GM12875 (cell line): ENCODE measurements at regions not wholly inside any gene's neighbourhood (a gene's known extent, or its start where the extent isn't known, plus 50 kb on each side); places are given as distances from the start of the nearest gene placed in this dataset.

Experiments
- H3K4me3 ChIP-seq: one replicate; pipeline ENCODE4 v1.5.1; 2011; ENCODE audit warnings: low read depth, low read length, control low read depth
- TF ChIP-seq, protein P1 (sequence below): IDR thresholded peaks from 2 replicates; pipeline ENCODE4 v1.5.1; 2011; ENCODE audit warnings: low read depth, mild to moderate bottlenecking, control low read depth, inconsistent platforms, low read length, moderate library complexity, borderline replicate concordance; ENCODE audit not compliant: insufficient read depth

DNA sequence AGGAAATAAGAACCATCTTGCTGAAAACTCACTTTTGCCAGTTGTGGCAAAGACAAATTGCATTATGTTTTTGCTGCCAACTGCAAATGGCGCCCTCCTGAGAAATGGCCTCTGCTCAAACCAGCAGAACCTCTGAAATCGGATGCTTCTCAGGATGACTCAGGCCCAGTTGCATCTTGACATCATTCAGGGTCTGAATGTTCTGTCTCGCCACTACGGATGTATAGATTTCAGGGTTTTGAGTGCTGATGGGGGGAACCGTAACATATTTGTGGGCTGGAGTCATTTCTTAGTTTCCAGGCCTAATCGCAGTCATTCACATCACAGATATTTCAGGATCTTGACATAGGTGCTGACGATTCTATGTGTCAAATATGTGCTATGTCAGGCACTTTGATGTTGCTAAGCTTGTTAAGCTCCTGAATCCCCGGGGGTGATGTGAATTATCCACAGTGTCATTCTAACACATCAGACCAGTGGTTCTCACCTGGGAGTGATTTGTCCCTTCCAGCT lies 207.1 kb downstream of the NFATC2 start:
- H3K4me3 ChIP-seq: no peak overlapping the region
- TF ChIP-seq, protein P1, sequence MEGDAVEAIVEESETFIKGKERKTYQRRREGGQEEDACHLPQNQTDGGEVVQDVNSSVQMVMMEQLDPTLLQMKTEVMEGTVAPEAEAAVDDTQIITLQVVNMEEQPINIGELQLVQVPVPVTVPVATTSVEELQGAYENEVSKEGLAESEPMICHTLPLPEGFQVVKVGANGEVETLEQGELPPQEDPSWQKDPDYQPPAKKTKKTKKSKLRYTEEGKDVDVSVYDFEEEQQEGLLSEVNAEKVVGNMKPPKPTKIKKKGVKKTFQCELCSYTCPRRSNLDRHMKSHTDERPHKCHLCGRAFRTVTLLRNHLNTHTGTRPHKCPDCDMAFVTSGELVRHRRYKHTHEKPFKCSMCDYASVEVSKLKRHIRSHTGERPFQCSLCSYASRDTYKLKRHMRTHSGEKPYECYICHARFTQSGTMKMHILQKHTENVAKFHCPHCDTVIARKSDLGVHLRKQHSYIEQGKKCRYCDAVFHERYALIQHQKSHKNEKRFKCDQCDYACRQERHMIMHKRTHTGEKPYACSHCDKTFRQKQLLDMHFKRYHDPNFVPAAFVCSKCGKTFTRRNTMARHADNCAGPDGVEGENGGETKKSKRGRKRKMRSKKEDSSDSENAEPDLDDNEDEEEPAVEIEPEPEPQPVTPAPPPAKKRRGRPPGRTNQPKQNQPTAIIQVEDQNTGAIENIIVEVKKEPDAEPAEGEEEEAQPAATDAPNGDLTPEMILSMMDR: no peak

DNA sequence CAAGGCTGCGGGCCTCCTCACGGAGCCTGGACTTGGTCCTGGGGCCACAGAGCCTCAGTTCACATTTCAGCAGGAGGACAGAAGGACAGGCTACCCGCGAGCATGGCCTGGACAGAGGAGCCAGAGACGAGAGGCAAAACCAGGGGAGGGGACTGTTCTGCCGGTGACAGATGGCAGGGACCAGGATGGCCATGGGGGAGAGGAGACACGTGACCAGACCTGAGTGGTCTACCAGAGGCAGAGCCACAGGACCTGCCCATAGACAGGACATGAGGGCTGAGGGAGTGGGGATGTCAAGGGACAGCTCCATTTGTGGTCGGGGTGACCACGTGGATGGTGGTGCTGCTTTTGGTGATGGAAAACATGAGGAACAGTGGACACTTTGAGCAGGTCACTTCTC lies 207.9 kb downstream of the NFATC2 start:
- TF ChIP-seq, protein P1: no peak
- H3K4me3 ChIP-seq: no peak overlapping the region

DNA sequence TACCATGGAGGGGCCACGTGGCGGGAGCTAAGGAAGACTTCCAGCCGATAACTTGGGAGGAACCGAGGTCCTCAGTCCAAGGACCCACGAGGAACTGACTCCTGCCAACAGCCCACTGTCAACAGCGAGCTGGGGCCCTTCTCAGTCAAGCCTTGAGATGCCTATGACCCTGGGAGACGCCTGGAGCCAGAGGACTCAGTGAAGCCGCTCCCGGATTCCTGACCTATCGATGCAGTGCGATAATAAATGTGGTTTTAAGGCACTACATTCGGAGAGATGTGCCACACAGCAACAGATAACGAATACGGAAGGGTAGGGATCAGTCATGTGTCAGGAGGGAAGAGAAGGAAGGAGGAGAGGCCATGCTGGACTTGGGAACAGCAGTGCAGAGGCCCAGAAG lies 208.5 kb downstream of the NFATC2 start:
- no peak overlapping the region for H3K4me3 ChIP-seq
- TF ChIP-seq, protein P1: no peak

DNA sequence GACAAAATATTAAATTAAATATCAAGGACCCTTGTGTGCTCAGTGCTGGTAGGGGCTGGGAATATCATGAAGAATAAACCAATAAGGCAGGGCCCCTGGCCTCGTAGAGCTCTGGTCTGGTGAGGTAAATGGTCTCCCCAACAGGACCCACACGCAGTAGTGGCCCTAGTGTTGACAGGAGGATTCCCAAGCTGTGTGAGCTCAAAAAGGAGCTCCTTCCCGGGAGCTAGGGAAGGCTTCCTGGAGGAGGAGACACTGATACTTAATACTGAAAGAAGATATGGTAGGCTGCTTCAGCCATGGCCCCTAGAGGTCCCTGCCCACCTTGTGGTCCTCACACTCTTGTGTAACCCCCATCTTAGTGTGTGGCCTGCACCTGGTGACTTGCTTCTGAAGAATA lies 209.1 kb downstream of the NFATC2 start:
- TF ChIP-seq, protein P1: no peak
- H3K4me3 ChIP-seq: no peak overlapping the region

DNA sequence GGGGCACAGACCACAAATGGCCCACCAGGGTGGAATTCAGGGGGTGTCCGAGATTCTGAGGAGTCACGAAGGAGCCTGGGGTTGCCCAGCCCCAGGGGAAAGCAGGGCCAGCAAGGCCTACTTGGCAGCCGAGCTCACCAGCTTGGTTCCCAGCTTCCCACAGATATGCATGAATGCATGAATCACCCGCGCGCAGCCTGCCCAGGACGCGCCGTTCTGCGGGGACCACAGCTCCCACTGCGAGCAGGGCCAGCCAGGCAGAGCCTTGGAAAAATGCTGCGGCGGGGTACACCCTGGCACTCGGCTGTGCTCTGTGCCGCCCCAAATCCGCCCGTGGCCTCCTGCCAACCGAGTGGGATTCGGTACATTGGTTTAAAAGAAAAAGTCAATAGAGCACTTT lies 211.0 kb downstream of the NFATC2 start:
- TF ChIP-seq, protein P1: no peak
- no peak overlapping the region for H3K4me3 ChIP-seq

DNA sequence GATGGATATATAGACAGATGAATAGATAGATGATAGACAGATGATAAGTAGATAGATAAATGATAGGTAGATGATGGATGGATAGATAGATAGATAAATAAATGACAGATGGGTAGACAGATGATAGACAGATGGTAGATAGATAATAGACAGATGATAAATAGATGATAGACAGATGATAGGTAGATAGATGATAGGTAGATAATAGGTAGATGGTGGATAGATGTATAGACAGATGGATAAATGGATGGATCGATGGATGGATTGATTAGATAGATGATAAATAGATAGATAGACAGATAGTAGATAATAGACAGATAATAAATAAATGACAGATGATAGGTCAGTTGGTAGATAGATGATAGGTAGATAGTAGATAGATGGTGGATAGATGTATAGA lies 212.7 kb downstream of the NFATC2 start:
- TF ChIP-seq, protein P1: no peak
- H3K4me3 ChIP-seq: no peak overlapping the region

DNA sequence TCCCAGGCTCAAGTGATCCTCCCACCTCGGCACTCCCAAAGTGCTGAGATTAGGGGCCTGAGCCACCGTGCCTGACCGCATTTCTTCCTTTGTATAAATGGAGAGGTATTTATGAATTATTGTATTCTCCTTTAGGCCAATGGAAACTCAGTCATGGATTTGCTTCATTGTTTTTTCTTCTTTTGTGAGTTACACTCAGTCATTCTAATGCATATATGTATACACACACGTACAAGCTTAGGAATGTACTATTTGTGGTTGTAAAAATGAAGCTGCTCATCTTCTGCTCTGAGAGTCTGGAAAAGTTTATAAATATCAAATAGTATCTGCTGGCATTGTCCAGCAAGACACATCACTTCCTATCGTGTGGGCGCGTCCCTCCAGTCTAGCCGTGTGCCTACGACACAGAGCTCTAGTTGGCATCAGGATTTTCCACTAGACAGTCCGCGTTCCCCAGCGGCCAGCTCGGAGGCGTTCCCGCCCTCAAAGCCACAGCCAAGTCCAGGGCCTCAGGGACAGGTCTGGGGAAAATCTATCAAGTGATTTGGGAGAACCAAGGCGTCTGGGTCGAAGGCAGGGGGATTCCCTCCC lies 215.2 kb downstream of the NFATC2 start:
- TF ChIP-seq, protein P1: no peak
- no peak overlapping the region for H3K4me3 ChIP-seq
